ENCODE measurements at regions not wholly inside any gene's neighbourhood (a gene's known extent, or its start where the extent isn't known, plus 50 kb on each side); places are given as distances from the start of the nearest gene placed in this dataset.
"Not testable (repeated sequence)": the region's sequence is repeated elsewhere in the genome, so short reads cannot be mapped to it uniquely, and the experiment has no call there.

GRCh38 chr2:208980321-208980720 is 443.5 kb upstream of the MAP2 start:
- Histone ChIP-seq H3K4me3 (ENCODE audit: low read length) (no peak overlapping the region), H3K27ac (ENCODE audit: low read length) (no peak overlapping the region), H3K27me3 (ENCODE audit: control insufficient read depth, insufficient read depth, low read length) (no peaks in the 10 kb centered on the region), H3K36me3 (ENCODE audit: control insufficient read depth, insufficient read depth, low read length) (no peaks in the 10 kb centered on the region), H3K9me3 (ENCODE audit: control insufficient read depth, insufficient read depth, low read length) (no peaks in the 10 kb centered on the region), H3K4me1 (ENCODE audit: control insufficient read depth, insufficient read depth, low read length) (no peaks in the 10 kb centered on the region)
- no peak for DNase-seq (ENCODE audit: low read depth, low spot score)

DNA sequence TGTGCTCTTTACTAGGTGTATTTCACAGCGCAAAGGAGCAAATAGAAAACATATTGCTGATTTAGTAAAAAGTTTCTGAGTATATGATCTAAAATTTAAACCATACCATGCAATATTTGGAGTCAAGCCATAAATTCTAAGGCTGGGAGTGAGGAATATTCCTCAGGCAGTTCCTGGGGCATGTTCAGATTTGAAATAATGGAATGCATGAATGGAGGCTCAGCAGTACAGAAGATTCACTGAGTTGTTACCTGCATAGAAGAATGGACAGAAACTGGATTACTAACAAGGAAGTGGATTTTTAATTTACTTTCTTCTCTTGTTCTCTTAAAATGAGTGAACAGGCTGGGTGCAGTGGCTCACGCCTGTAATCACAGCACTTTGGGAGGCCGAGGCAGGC is 441.0 kb upstream of the MAP2 start:
- Histone ChIP-seq H3K36me3 (ENCODE audit: control insufficient read depth, insufficient read depth, low read length) (no peaks in the 10 kb centered on the region), H3K4me3 (ENCODE audit: low read length) (no peak overlapping the region), H3K9me3 (ENCODE audit: control insufficient read depth, insufficient read depth, low read length) (no peaks in the 10 kb centered on the region), H3K4me1 (ENCODE audit: control insufficient read depth, insufficient read depth, low read length) (no peaks in the 10 kb centered on the region), H3K27ac (ENCODE audit: low read length) (no peak overlapping the region), H3K27me3 (ENCODE audit: control insufficient read depth, insufficient read depth, low read length) (no peaks in the 10 kb centered on the region)
- WGBS (ENCODE audit: insufficient coverage, insufficient read length) = no CpG with 5 or more reads among the region's 3 CpGs
- no peak for DNase-seq (ENCODE audit: low read depth, low spot score)

DNA sequence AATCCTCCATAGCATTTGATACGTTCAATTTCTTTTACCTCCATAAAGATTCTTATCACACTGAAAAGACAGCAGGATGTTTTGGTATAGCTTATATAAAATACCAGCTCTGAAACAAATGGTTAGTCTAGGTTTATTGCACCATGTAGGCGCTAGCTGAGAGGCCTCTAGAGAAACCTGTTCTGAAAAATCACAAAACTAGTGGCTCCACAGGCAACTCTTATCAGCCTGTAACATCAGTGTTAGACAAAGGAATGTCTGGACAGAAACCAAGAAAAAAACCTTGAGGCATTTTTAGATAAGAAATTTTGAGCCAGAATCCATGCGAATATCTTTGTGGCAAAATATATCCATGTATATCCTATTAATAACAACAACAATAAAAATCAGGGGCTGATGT is 440.4 kb upstream of the MAP2 start:
- no peak overlapping the region for H3K27ac ChIP-seq (ENCODE audit: low read length)
- H3K36me3 ChIP-seq (ENCODE audit: control insufficient read depth, insufficient read depth, low read length) = no peaks in the 10 kb centered on the region
- H3K4me3 ChIP-seq (ENCODE audit: low read length) = no peak overlapping the region
- no peaks in the 10 kb centered on the region for H3K4me1 ChIP-seq (ENCODE audit: control insufficient read depth, insufficient read depth, low read length)
- no peaks in the 10 kb centered on the region for H3K27me3 ChIP-seq (ENCODE audit: control insufficient read depth, insufficient read depth, low read length)
- no CpG with 5 or more reads among the region's 3 CpGs for WGBS (ENCODE audit: insufficient coverage, insufficient read length)
- no peak for DNase-seq (ENCODE audit: low read depth, low spot score)
- no peaks in the 10 kb centered on the region for H3K9me3 ChIP-seq (ENCODE audit: control insufficient read depth, insufficient read depth, low read length)

- no peak for DNase-seq (ENCODE audit: low read depth, low spot score)
- no peaks in the 10 kb centered on the region for H3K4me1 ChIP-seq (ENCODE audit: control insufficient read depth, insufficient read depth, low read length)
- WGBS (ENCODE audit: insufficient coverage, insufficient read length) = no CpG with 5 or more reads among the region's 6 CpGs
These were observed 439.3 kb upstream of the MAP2 start for GRCh38 chr2:208984376-208985090.

GRCh38 chr2:208985644-208986043 is 438.2 kb upstream of the MAP2 start:
- Histone ChIP-seq H3K4me3 (ENCODE audit: low read length) (no peak overlapping the region), H3K36me3 (ENCODE audit: control insufficient read depth, insufficient read depth, low read length) (no peaks in the 10 kb centered on the region), H3K27ac (ENCODE audit: low read length) (no peak overlapping the region), H3K27me3 (ENCODE audit: control insufficient read depth, insufficient read depth, low read length) (no peaks in the 10 kb centered on the region), H3K4me1 (ENCODE audit: control insufficient read depth, insufficient read depth, low read length) (no peaks in the 10 kb centered on the region), H3K9me3 (ENCODE audit: control insufficient read depth, insufficient read depth, low read length) (no peaks in the 10 kb centered on the region)
- no peak for DNase-seq (ENCODE audit: low read depth, low spot score)
- no CpG with 5 or more reads among the region's 5 CpGs for WGBS (ENCODE audit: insufficient coverage, insufficient read length)

More at GRCh38 chr2:208984376-208985090, 439.3 kb upstream of the MAP2 start:
- Histone ChIP-seq H3K9me3 (ENCODE audit: control insufficient read depth, insufficient read depth, low read length) (no peaks in the 10 kb centered on the region), H3K4me3 (ENCODE audit: low read length) (no peak overlapping the region), H3K27ac (ENCODE audit: low read length) (no peak overlapping the region), H3K27me3 (ENCODE audit: control insufficient read depth, insufficient read depth, low read length) (no peaks in the 10 kb centered on the region), H3K36me3 (ENCODE audit: control insufficient read depth, insufficient read depth, low read length) (no peaks in the 10 kb centered on the region)

DNA sequence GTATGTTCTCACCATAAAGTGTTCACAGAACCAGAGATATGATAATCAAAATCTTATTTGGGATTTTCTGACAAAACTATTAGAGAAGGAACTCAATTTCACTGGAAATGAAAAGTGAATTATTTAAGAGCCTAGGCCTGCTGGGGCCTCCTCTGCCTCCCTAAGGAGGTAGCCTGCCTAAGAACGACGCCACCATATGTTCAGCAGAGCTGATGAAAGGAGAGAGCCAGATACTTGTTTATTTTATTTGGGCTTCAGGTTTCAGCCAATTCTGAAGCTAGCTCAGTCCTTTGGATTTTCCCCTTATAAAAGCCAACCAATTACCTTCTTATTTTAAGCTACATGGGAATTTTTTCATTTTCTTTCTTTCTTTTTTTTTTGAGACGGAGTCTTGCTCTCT is 433.1 kb upstream of the MAP2 start:
- no peaks in the 10 kb centered on the region for H3K36me3 ChIP-seq (ENCODE audit: control insufficient read depth, insufficient read depth, low read length)
- DNase-seq (ENCODE audit: low read depth, low spot score) = no peak
- H3K4me1 ChIP-seq (ENCODE audit: control insufficient read depth, insufficient read depth, low read length) = no peaks in the 10 kb centered on the region
- WGBS (ENCODE audit: insufficient coverage, insufficient read length) = no CpG with 5 or more reads among the region's 3 CpGs
- H3K27me3 ChIP-seq (ENCODE audit: control insufficient read depth, insufficient read depth, low read length) = no peaks in the 10 kb centered on the region
- no peaks in the 10 kb centered on the region for H3K9me3 ChIP-seq (ENCODE audit: control insufficient read depth, insufficient read depth, low read length)
- no peak overlapping the region for H3K4me3 ChIP-seq (ENCODE audit: low read length)
- H3K27ac ChIP-seq (ENCODE audit: low read length) = no peak overlapping the region

GRCh38 chr2:208999911-209000310 is 423.9 kb upstream of the MAP2 start:
- no peaks in the 10 kb centered on the region for H3K27me3 ChIP-seq (ENCODE audit: control insufficient read depth, insufficient read depth, low read length)
- no CpG with 5 or more reads among the region's 2 CpGs for WGBS (ENCODE audit: insufficient coverage, insufficient read length)
- H3K4me1 ChIP-seq (ENCODE audit: control insufficient read depth, insufficient read depth, low read length) = no peaks in the 10 kb centered on the region
- DNase-seq (ENCODE audit: low read depth, low spot score) = no peak
- H3K9me3 ChIP-seq (ENCODE audit: control insufficient read depth, insufficient read depth, low read length) = no peaks in the 10 kb centered on the region; the same call in none of the 2 replicates
- H3K36me3 ChIP-seq (ENCODE audit: control insufficient read depth, insufficient read depth, low read length) = no peaks in the 10 kb centered on the region
- no peak overlapping the region for H3K27ac ChIP-seq (ENCODE audit: low read length)
- no peak overlapping the region for H3K4me3 ChIP-seq (ENCODE audit: low read length)

DNA sequence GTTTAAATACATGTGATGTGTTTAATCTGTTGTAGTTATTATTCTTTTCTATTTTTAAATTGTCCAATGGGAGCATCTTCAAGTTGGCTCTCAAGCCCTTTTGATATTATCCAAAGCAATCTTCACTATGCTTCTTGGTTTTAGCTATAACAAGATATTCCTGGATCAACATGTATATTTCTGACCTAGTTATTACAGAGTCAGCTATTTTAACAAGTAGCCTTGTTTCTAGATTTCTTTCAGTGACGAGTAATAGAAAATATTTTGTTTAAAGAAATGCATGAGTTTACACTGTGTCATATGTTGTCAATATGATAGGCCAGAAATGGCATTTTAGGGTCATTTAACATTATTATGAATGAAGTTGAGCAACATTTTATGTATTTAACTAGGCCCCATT is 421.8 kb upstream of the MAP2 start:
- Histone ChIP-seq H3K27me3 (ENCODE audit: control insufficient read depth, insufficient read depth, low read length) (no peaks in the 10 kb centered on the region), H3K4me1 (ENCODE audit: control insufficient read depth, insufficient read depth, low read length) (no peaks in the 10 kb centered on the region), H3K9me3 (ENCODE audit: control insufficient read depth, insufficient read depth, low read length) (no peaks in the 10 kb centered on the region; the same call in none of the 2 replicates), H3K4me3 (ENCODE audit: low read length) (no peak overlapping the region), H3K27ac (ENCODE audit: low read length) (no peak overlapping the region), H3K36me3 (ENCODE audit: control insufficient read depth, insufficient read depth, low read length) (no peaks in the 10 kb centered on the region)
- no CpG with 5 or more reads among the region's 1 CpG for WGBS (ENCODE audit: insufficient coverage, insufficient read length)
- DNase-seq (ENCODE audit: low read depth, low spot score) = no peak

- H3K27me3 ChIP-seq (ENCODE audit: control insufficient read depth, insufficient read depth, low read length) = no peaks in the 10 kb centered on the region
- H3K9me3 ChIP-seq (ENCODE audit: control insufficient read depth, insufficient read depth, low read length) = no peaks in the 10 kb centered on the region; the same call in 1 of the 2 replicates
- no peaks in the 10 kb centered on the region for H3K36me3 ChIP-seq (ENCODE audit: control insufficient read depth, insufficient read depth, low read length)
- H3K4me1 ChIP-seq (ENCODE audit: control insufficient read depth, insufficient read depth, low read length) = no peaks in the 10 kb centered on the region
- DNase-seq (ENCODE audit: low read depth, low spot score) = no peak
- H3K27ac ChIP-seq (ENCODE audit: low read length) = no peak overlapping the region
- no peak overlapping the region for H3K4me3 ChIP-seq (ENCODE audit: low read length)
- no CpG with 5 or more reads among the region's 1 CpG for WGBS (ENCODE audit: insufficient coverage, insufficient read length)
These were observed 418.5 kb upstream of the MAP2 start for GRCh38 chr2:209005371-209005770.

GRCh38 chr2:209008636-209009287 is 415.1 kb upstream of the MAP2 start:
- WGBS (ENCODE audit: insufficient coverage, insufficient read length) = no CpG with 5 or more reads among the region's 2 CpGs

GRCh38 chr2:209018633-209019032 is 405.2 kb upstream of the MAP2 start:
- not testable (repeated sequence) for H3K36me3 ChIP-seq (ENCODE audit: control insufficient read depth, insufficient read depth, low read length); H3K4me1 ChIP-seq (ENCODE audit: control insufficient read depth, insufficient read depth, low read length); H3K27ac ChIP-seq (ENCODE audit: low read length); DNase-seq (ENCODE audit: low read depth, low spot score); H3K4me3 ChIP-seq (ENCODE audit: low read length); H3K27me3 ChIP-seq (ENCODE audit: control insufficient read depth, insufficient read depth, low read length); H3K9me3 ChIP-seq (ENCODE audit: control insufficient read depth, insufficient read depth, low read length)
- no CpG with 5 or more reads among the region's 6 CpGs for WGBS (ENCODE audit: insufficient coverage, insufficient read length)

More at GRCh38 chr2:209008636-209009287, 415.1 kb upstream of the MAP2 start:
- no peaks in the 10 kb centered on the region for H3K36me3 ChIP-seq (ENCODE audit: control insufficient read depth, insufficient read depth, low read length)
- no peak for DNase-seq (ENCODE audit: low read depth, low spot score)
- H3K27me3 ChIP-seq (ENCODE audit: control insufficient read depth, insufficient read depth, low read length) = no peaks in the 10 kb centered on the region
- no peak overlapping the region for H3K4me3 ChIP-seq (ENCODE audit: low read length)
- no peaks in the 10 kb centered on the region for H3K4me1 ChIP-seq (ENCODE audit: control insufficient read depth, insufficient read depth, low read length)
- no peaks in the 10 kb centered on the region; the same call in 1 of the 2 replicates for H3K9me3 ChIP-seq (ENCODE audit: control insufficient read depth, insufficient read depth, low read length)
- H3K27ac ChIP-seq (ENCODE audit: low read length) = no peak overlapping the region
